ENCODE measurements at regions not wholly inside any gene's neighbourhood (a gene's known extent, or its start where the extent isn't known, plus 50 kb on each side); places are given as distances from the start of the nearest gene placed in this dataset.

GRCh38 chr13:112233256-112233655 is 142.9 kb upstream of the SPACA7 start:
- no peak for DNase-seq (ENCODE audit: low spot score)
- Mint-ChIP-seq H3K9me3 (ENCODE audit: low read depth) (peaks cover 12% of the 10 kb centered on the region), H3K4me3 (ENCODE audit: unreplicated experiment) (no peak overlapping the region), H3K27ac (ENCODE audit: unreplicated experiment) (no peak overlapping the region), H3K36me3 (ENCODE audit: low read depth) (no peaks in the 10 kb centered on the region), H3K4me1 (ENCODE audit: low read depth) (no peaks in the 10 kb centered on the region), H3K27me3 (ENCODE audit: low read depth) (peaks cover 5% of the 10 kb centered on the region)
- no peak for TF ChIP-seq CTCF (IDR thresholded peaks at IDR 0.05)

- peaks cover 12% of the 10 kb centered on the region for H3K9me3 Mint-ChIP-seq (ENCODE audit: low read depth)
- no peak overlapping the region for H3K4me3 Mint-ChIP-seq (ENCODE audit: unreplicated experiment)
- DNase-seq (ENCODE audit: low spot score): no peak
- TF ChIP-seq CTCF (IDR thresholded peaks at IDR 0.05): no peak
- H3K4me1 Mint-ChIP-seq (ENCODE audit: low read depth): no peaks in the 10 kb centered on the region
- no peak overlapping the region for H3K27ac Mint-ChIP-seq (ENCODE audit: unreplicated experiment)
- H3K27me3 Mint-ChIP-seq (ENCODE audit: low read depth): peaks cover 5% of the 10 kb centered on the region
- no peaks in the 10 kb centered on the region for H3K36me3 Mint-ChIP-seq (ENCODE audit: low read depth)
Observed at GRCh38 chr13:112233716-112234115, 142.4 kb upstream of the SPACA7 start.

GRCh38 chr13:112234131-112234875 is 141.9 kb upstream of the SPACA7 start:
- no peak overlapping the region for H3K4me3 Mint-ChIP-seq (ENCODE audit: unreplicated experiment)
- peaks cover 5% of the 10 kb centered on the region for H3K27me3 Mint-ChIP-seq (ENCODE audit: low read depth)
- H3K36me3 Mint-ChIP-seq (ENCODE audit: low read depth): no peaks in the 10 kb centered on the region
- DNase-seq (ENCODE audit: low spot score): no peak
- H3K9me3 Mint-ChIP-seq (ENCODE audit: low read depth): peaks cover 12% of the 10 kb centered on the region
- TF ChIP-seq CTCF (IDR thresholded peaks at IDR 0.05): no peak
- H3K27ac Mint-ChIP-seq (ENCODE audit: unreplicated experiment): no peak overlapping the region
- no peaks in the 10 kb centered on the region for H3K4me1 Mint-ChIP-seq (ENCODE audit: low read depth)

- Mint-ChIP-seq H3K4me1 (ENCODE audit: low read depth) (no peaks in the 10 kb centered on the region), H3K36me3 (ENCODE audit: low read depth) (no peaks in the 10 kb centered on the region)
- no peak for DNase-seq (ENCODE audit: low spot score)
Observed at GRCh38 chr13:112236016-112236415, 140.1 kb upstream of the SPACA7 start.

More at GRCh38 chr13:112236016-112236415, 140.1 kb upstream of the SPACA7 start:
- Mint-ChIP-seq H3K9me3 (ENCODE audit: low read depth) (peaks cover 12% of the 10 kb centered on the region), H3K4me3 (ENCODE audit: unreplicated experiment) (no peak overlapping the region), H3K27me3 (ENCODE audit: low read depth) (peaks cover 5% of the 10 kb centered on the region), H3K27ac (ENCODE audit: unreplicated experiment) (no peak overlapping the region)
- TF ChIP-seq CTCF (IDR thresholded peaks at IDR 0.05): no peak

All from chondrocyte (in vitro differentiated cells).